ENCODE measurements at regions not wholly inside any gene's neighbourhood (a gene's known extent, or its start where the extent isn't known, plus 50 kb on each side); places are given as distances from the start of the nearest gene placed in this dataset.

DNA sequence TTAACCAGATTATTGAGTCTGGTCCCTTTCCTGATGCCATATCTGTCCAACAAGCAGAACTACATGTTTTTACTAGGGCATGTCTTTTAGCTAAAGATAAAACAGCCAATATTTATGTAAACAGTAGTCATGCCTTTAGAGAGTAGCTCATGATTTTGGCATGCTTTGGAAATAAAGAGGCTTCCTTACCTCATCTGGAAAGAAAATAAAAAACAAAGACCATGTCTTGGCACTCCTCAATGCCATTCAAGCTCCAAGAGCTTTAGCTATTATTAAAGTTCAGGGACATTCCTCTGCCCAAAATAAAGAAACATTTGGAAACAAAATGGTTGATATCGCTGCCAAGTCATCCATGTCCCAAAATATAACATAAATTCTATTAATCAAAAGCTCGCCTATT, 202.4 kb downstream of the URB2 start:
- ATAC-seq = no peak

DNA sequence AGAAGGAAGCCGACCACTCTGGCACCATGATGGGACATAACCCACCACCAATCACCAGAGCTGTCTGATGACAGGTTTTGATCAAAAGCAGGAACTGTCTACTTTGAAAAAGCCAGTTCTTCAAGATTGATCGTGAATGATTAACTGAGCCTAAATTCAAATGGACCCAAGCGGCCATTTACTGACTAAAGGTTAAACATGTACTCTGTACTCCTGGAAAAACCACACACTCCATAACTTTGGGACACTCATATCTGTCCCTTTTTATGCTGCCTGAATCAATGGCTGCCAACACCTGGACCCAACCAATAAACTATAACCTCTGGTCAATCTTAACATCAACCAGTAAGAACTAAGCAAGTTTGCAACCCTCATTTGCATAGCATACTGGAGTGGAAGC, 206.6 kb downstream of the URB2 start:
- ATAC-seq = no peak

DNA sequence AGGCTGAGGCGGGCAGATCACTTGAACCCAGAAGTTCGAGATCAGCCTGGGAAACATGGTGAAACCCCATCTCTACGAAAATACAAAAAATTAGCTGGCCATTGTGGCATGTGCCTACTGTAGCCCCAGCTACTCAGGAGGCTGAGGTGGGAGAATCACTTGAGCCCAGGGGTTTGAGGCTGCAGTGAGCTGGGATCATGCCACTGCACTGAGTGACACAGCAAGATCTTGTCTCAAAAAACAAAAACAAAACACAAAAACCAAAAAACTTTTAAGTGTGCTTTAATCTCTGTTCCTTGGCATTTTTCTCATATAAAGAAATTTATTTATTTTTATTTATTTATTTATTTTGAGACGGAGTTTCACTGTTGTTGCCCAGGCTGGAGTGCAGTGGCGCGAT, 208.2 kb downstream of the URB2 start:
- ATAC-seq = no peak

DNA sequence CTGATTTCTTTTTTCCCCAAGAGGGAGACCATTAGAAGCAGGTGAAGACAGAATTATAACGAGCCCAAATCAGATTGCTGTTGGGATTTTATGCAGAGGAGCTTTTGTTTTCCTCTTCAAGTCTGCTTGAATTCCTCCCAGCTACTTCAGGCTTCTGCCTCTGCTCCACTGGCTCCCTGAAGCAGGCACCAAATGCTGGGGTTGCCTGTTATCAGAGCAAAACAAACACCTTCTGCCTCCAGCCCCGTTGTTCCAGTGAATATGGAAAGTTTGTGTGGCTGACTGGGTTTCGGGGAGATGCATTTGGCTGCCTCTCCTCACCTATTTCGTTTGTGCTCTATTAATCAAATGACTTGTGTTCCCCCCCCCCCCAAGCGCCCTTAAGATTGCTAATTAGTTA, 209.2 kb downstream of the URB2 start:
- ATAC-seq = no peak

DNA sequence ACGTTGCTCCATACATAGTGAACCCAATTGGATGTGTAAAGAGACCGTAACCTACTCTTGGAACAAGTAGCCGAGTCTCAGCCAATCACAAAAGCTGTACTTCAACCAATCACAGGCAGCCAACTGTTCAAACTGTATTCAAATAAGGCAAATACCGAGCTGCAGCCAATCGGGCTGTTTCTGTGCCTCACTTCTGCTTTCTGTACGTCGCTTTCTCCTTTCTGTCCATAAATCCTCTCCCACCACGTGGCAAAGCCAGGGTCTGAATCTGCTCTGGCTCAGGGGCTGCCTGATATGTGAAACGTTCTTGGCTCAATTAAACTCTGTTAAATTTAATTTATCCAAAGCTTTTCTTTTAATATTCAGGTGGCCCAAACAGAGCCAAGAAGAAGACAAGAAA, 210.3 kb downstream of the URB2 start:
- ATAC-seq = no peak

DNA sequence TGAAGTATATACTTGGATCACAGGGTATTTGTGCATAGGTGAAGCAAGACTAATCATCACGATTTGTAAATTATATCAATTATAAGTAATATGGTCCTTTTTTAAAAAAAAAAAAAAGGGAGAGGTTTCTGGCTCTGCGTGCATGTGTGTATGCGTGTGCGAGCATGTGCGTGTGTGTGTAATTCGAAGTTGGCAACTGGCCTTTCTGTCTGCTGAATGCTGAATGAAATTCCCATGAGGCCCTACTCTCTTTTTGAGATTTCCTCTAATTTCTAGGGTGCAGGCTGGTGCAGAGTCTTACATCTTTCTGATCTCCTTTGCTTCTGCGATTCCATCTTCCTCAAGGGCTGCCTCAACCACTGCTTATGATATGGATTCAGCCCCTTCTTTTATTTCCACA, 212.2 kb downstream of the URB2 start:
- ATAC-seq = no peak

DNA sequence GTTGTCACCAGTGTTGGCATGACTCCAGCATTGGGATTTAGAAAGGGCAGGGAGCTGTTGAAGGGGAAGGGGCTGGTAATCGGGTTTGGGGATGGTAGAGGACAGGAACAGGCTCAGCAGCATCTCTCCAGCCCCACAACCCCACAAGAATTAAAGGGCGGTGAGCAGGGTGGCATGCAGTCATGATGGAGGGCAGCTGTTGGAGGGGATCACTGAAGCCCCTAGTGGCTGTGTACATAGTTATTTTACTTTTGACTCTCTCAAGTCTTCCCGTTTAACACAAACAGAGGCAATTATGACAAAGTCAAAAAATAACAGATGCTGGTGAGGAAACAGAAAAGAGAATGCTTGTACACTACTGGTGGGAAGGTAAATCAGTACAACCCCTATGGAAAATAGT, 213.8 kb downstream of the URB2 start:
- no peak for ATAC-seq

DNA sequence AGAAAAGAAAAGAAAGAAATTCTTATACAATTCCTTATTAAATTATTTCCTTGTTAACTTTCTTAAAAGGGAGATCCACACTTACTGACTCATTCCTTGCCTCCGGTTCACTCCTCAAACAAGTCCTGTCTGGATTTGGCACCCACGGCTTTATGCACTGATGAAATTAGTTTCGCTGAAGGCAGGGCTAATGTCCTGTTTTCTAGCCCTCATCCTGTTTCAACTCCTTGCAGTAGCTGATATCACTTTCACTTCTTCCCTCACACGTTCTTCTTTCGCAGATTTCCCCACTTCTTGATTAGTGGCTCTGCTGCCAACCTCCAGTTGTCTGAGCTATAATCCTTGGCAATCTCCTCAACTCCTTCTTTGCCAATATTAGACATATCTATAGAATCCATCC, 215.2 kb downstream of the URB2 start:
- ATAC-seq = no peak

DNA sequence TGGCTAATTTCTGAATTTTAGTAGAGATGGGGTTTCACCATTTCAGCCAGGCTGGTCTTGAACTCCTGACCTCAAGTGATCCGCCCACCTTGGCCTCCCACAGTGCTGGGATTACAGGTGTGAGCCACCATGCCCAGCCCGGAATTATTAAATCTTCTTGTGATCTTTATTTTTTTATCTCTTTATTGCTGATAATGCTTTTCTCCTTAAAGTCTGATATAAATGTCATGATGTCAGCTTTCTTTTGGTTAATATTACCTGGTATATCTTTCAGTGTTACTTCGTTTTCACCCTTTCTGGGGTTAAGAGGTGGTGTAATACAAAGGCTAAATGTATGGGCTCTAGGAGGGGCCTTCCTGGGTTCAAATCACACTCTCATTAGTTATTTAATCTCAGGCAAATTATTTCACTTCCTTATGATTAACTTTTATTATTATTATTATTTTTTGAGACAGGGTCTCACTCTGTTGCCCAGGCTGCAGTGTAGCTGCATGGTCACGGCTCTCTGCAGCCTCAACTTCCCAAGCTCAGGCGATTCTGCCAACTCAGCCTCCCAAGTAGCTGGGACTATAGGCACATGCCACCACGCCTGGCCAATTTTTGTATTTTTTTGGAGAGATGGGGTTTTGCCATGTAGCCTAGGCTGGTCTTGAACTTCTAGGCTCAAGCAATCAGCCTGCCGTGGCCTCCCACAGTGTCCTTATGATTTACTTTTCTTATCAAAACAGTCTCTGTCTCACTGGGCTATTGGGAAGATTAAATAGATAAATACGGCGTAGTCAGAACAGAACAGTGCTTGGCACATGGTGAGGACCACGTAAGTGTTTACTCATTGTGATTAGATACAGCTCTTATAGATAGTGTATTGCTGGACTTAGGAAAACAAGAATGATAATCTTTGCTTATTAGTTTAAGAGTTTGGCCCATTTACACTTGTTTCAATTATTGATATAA, 216.5 kb downstream of the URB2 start:
- ATAC-seq = no peak

DNA sequence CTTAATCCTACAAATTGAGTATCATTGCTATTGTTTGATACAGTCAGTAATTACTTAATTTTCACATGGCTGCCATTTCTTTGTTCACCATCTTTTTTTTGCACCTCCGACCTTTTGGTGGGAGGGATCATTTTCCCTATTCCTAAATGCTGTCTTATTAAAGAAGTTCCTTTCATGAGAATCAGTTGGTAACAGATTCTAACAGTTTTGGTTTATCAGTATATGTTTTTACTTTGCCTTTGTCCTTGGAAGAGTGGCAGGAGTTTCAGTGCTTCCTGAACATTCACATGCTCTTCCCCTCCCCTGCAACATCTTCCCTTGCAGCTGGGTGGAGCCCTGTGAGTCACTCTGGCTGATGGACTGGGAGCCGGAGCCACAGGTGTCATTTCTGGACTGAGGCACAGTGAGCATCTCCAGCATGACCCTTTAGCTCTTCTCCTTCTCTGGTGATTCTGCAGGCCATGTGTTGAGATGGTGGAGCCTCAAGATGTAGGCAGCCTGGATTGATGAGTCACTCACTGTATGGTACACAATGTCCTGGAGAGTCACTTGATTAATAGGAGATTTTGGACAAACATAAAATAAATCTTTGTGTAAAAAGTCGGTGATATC, 217.7 kb downstream of the URB2 start:
- ATAC-seq = no peak

DNA sequence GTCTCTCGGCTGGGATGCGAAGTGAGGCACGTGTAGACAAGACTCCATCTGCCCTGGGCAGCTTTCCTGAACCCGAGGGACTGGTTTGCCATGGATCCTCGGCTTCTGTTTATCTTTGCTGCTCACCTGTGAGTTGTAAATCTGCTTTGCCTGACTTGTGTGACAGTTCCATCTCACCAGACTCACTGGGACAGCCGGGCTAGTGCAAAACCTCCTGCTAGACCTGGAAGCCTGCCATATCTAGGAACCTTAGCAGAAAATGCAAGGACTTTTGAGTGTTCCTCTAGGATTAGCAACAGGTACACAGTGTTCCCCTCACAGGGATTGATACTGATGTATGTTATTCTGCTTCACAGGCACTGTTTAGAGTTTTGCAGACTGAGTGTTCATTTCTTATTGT, 218.6 kb downstream of the URB2 start:
- no peak for ATAC-seq

DNA sequence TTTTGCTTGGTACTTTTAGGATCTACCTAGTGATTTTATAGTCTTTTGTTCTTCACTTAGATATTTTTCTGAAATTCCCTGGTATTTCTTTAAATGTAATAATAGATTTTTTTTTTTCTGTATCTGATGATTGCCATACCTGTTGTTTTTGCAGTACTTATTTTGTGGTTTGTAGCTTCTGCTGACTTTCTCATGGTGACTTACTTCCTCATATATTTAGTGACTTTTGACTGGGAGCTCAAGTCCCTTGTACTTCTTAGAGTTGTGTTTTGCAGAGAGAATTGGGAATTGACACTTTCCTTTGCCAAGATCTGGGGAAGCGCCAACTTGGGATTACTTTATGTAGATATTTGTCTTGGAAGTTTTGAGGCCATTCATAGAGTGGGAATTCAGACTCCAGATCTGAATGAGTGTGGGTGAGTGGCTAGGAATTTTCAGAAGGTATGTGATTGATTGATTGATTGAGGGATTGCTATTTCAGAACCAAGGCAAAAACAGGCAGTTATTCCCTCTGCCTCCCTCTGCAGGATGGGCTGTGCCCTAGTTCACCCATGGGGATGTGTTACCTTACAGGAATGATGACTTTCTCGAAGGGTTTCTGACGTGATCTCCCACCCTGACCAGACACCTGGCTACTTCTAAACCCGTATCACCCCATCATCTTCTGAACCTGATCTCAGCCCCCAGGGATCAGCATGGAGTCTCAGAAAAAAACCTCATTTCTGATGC, 219.5 kb downstream of the URB2 start:
- ATAC-seq = no peak

DNA sequence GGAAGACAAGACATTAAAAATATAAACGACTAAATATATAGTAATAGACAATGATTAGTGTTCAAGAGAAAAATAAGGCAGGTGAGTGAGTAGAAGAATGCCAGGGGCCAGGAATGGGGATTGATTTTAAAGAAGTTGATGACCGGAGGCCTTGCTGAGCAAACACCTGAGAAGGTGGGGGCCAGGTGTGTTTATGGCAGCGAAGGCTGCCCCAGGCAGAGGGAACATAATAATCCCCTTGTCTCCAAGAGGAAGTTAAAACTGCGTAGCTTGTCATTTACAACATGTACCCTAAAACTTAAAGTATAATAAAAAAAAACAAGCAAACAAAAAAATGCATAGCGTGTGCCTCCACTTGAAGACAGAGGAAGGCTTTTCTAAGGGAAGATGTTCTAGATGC, 220.3 kb downstream of the URB2 start:
- no peak for ATAC-seq

DNA sequence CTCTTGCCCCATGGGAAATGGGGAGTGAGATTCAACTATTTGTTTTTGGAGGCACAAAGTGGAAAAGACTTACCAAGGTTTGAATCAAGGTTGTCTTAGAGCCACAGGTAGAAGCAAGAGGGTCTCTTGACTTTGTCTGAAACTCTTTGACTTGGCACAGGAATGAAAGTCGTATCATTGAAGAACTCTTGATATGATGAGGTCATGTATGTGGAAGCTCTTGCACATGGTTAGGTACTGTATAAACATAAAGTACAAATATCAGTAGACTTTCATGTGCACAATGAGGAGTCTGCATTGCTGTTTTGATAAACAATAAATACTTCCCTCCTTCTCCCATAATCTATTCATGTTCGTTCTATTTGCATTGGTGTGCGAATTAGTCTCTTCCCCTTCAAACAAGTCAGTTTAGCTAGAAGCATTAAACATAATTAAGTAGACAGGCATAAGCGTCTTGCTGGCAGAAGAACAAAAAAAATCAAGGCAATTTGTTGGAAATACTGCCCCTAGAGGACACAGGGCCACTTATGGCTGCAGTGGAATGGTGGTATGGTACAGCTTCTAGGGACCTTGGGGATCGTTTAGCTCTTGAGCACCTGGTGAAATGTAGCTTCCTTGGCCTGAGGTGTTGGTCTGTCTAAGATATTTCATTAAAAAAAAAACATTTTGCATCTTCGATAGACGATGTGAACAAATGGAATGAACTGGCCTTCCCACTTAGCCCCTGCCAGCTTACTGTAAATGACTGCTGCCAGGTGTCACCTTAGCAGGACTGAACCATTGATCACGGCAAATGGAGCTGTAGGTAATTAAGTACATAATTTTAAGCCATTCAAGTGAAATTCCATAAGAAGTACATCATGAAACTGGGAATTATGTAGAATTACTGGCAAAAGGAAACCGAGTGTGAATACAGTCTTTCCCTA, 218.0 kb upstream of the GALNT2 start:
- ATAC-seq = no peak

DNA sequence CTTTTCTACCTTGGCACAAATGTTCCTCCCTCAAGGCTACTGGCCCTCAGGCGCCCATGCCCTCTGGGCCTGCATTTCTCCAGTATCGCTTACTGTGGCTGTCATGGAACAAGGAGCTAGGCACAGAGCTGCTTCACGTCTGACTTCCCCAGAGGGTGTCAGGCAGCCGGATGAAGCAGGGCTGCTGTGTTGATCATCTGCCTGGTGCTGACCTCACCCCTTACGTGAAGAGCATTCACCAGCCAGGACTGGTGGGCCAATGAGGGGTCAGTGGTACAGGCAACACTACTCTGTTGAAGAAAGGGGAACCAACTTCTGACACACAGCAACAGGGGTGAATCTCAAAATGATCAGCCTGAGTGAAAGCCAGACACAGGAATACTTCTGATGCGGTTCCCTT, 215.5 kb upstream of the GALNT2 start:
- no peak for ATAC-seq

DNA sequence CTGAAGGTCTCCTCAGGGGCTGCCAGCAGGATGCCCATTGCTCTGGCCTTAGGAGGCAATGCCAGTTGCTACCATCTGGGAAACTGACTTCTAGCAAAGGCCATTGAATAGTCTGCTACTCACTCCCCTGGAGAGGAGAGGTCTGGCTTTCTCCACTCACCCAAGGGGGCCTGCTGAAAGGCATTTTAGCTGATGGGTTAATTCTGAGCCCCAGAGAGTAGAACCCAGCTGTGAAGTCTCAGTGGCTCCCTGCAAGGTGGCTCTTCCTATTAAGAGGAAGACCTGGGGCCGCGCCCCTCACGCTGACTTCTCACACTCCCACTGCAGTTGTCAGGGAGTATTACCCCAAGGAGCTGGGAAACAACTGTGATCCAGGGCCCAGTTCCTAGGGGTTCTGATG, 213.3 kb upstream of the GALNT2 start:
- no peak for ATAC-seq

DNA sequence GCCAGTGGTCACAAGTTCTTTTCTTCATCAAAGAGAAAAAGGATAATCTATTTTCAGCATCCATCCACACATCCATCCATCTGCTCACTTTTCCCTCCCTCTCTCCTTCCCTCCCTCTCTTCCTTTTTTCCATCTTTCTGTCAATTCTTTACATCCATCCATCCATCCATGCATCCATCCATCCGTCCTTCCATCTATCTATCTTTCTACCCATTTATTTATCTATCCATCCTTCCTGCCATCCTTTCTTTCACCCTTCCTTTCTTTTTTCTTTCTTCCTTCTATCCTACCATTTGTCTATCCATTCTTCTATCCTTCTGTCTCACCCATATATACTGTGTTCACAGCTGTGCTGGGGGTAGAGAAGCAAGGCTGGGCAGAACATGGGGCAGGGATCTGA, 212.4 kb upstream of the GALNT2 start:
- no peak for ATAC-seq

DNA sequence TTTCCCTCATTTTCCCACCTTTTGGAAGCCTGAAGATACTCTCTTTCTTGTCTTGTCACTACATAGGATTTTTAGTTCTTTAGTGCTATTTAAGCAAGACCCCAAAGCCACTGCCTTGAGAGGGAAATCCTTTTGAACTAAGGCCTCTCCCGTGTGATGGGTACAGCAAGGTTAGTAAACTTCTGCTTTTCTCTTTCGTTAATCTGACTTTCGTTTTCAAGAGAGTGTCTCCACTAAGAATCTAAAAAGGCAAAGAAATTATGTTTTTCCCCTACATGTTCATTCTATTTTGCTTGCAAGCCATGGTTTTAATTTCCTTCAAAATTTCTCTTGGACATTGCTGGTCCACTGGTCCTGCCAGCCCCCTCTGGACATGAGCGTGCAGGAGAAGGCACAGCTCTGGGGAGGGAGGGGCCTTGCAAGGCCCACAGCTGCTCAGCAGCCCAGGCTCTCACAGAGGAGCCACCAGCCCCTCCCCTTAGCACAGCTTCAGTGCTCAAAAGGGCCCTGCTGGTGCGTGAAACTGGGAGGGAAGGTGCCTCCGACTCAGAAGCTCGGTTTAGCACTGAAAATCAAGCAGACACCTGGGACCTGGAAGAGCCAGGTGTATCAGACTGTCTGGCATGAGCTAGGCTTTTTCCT, 210.9 kb upstream of the GALNT2 start:
- ATAC-seq = peak; percentile 45 to 56

DNA sequence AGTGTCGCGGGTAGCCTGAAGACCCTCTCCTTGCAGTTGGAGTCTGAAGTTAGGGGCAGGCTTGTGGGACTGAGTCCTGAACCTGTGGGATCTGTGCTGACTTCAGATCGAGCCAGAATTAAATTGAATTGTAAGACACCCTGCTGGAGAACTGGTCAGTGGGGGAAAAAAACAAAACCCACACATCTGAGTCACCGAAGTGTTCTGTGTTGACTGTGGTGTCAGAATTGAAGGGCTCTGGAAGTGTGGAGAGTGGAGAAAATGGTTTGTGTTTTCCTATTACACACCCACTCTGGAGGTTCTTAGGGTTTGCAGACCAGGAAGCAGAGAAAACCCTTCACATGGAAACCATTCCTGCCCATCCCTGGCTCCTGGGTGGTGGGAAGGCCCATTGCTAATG, 209.5 kb upstream of the GALNT2 start:
- no peak for ATAC-seq

DNA sequence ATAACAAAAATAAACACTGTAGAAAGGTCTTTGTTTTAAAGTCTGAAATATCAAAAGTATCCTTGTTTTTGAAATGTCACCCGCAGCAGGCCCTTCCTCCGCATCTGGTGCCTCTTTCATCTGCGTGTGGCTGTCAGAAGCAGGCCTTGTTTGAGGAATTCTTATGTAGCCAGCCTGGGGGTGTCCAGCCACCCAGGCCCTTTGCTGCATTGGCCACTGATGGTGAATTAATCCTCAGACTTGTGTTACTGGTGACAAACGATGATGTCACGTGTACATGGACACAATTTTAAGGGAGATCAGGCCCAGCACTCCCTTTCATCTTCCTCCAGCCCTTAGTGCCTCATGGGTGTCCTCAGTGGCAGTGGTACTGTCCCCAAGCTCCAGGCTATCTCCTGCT, 208.0 kb upstream of the GALNT2 start:
- ATAC-seq = no peak

DNA sequence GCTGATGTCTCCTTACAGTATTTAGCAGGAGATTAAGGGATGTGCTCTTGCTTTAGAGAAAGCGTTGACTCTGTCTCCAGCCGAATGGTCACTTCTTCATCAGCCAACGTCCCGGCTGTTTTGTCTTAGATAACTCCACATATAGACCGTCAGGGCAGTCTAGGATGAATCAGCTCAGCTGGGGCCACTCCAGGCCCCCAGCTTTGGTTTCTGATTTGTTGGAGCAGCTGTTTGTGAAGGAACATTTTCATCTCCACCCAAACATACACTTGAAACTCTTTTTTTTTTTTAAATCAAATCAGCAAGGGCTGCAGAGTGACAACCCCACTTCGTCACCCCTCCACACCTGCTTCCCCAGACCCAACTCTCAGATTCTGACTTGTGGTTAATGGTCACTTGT, 206.1 kb upstream of the GALNT2 start:
- no peak for ATAC-seq
